H1 (cell line): ENCODE measurements at regions not wholly inside any gene's neighbourhood (a gene's known extent, or its start where the extent isn't known, plus 50 kb on each side); places are given as distances from the start of the nearest gene placed in this dataset.

Source experiments
- CTCF ChIA-PET: fragments of 300-600 bp; sonication (Branson Sonifier 250); formaldehyde crosslinking; loops from one replicate; lab custom pipeline; 2021; ENCODE audit not compliant: partially characterized antibody; lab: Charles Lee
- POLR2A ChIA-PET: fragments of 300-600 bp; sonication (Branson Sonifier 250); formaldehyde crosslinking; loops from one replicate; lab custom pipeline; 2021; ENCODE audit warnings: inconsistent platforms; ENCODE audit not compliant: partially characterized antibody; lab: Charles Lee
- DNase-seq, 2 experiments: peaks; one replicate each; pipeline versions ENCODE4 v3.0.0 to v3.0.0-alpha.2; 2010 to 2022; ENCODE audit warnings: low spot score in 2 of 2, low read depth in 1 of 2, mixed read lengths in 1 of 2
- FAIRE-seq: peaks from 2 replicates; lab custom pipeline; 2011; peaks lifted over from hg19 to GRCh38; lab: Jason Lieb, UNC
- H2AFZ ChIP-seq: 2 replicates; pipeline ENCODE4 v1.8.1; 2012; ENCODE audit warnings: low read length, inconsistent platforms
- H2AK5ac ChIP-seq: 2 replicates; pipeline ENCODE4 v1.6.1; 2013; ENCODE audit warnings: low read depth, low read length
- H2BK120ac ChIP-seq: replicated peaks from 2 replicates; pipeline ENCODE3; 2013; ENCODE audit warnings: low read depth, low read length, inconsistent platforms
- H2BK12ac ChIP-seq: 2 replicates; pipeline ENCODE4 v1.6.1; 2013; ENCODE audit warnings: low read depth, low read length
- H2BK15ac ChIP-seq: 2 replicates; pipeline ENCODE4 v1.6.1; 2013; ENCODE audit warnings: low read length
- H2BK20ac ChIP-seq: 2 replicates; pipeline ENCODE4 v1.6.1; 2013; ENCODE audit warnings: low read length
- H2BK5ac ChIP-seq: 2 replicates; pipeline ENCODE4 v1.6.1; 2013; ENCODE audit warnings: low read depth, low read length
- H3K14ac ChIP-seq: 2 replicates; pipeline ENCODE4 v1.6.1; 2013; ENCODE audit warnings: inconsistent platforms; ENCODE audit not compliant: insufficient read length
- H3K18ac ChIP-seq: 2 replicates; pipeline ENCODE4 v1.6.1; 2013; ENCODE audit warnings: low read length; ENCODE audit errors: extremely low read depth
- H3K23ac ChIP-seq: 2 replicates; pipeline ENCODE4 v1.6.1; 2013; ENCODE audit warnings: inconsistent platforms; ENCODE audit not compliant: insufficient read length
- H3K23me2 ChIP-seq: 2 replicates; pipeline ENCODE4 v1.6.1; 2013; ENCODE audit warnings: low read depth, low read length
- H3K27ac ChIP-seq: 2 replicates; pipeline ENCODE4 v1.6.1; 2011; ENCODE audit warnings: low read depth, low read length, inconsistent platforms
- H3K27me3 ChIP-seq, 4 experiments: replicated peaks in 1 of 4; 1 replicate in 1 of 4; 2 replicates in 3 of 4; pipeline versions ENCODE4 v1.6.1 to v1.8.1; 2011 to 2013; ENCODE audit warnings: low read length in 3 of 4, mild to moderate bottlenecking in 3 of 4, inconsistent platforms in 2 of 4, mixed read lengths in 2 of 4, moderate library complexity in 1 of 4; ENCODE audit not compliant: control insufficient read depth in 3 of 4, insufficient read depth in 3 of 4; ENCODE audit errors: extremely low read depth in 1 of 4
- H3K36me3 ChIP-seq, 4 experiments: 2 replicates each; pipeline versions ENCODE4 v1.6.1 to v1.8.1; 2011 to 2013; ENCODE audit warnings: mild to moderate bottlenecking in 4 of 4, low read length in 3 of 4, moderate library complexity in 2 of 4, control low read depth in 1 of 4, inconsistent platforms in 1 of 4; ENCODE audit not compliant: insufficient read depth in 4 of 4, control insufficient read depth in 2 of 4
- H3K4ac ChIP-seq: replicated peaks from 2 replicates; pipeline ENCODE3; 2013; ENCODE audit warnings: low read length, low read depth, mixed read lengths, inconsistent platforms; ENCODE audit not compliant: insufficient read length
- H3K4me1 ChIP-seq, 4 experiments: replicated peaks in 1 of 4; 1 replicate in 1 of 4; 2 replicates in 3 of 4; pipeline versions ENCODE4 v1.6.1 to v1.8.1; 2011 to 2013; ENCODE audit warnings: low read length in 3 of 4, inconsistent platforms in 2 of 4, mixed read lengths in 1 of 4; ENCODE audit not compliant: insufficient read depth in 4 of 4, control insufficient read depth in 3 of 4
- H3K4me2 ChIP-seq, 2 experiments: 2 replicates each; pipeline versions ENCODE4 v1.6.1 to v1.8.1; 2011 to 2013; ENCODE audit warnings: low read depth in 2 of 2, low read length in 2 of 2, control low read depth in 1 of 2, inconsistent platforms in 1 of 2, mild to moderate bottlenecking in 1 of 2; ENCODE audit not compliant: insufficient read depth in 1 of 2
- H3K4me3 ChIP-seq, 4 experiments: fragments of 200-600, 300-600 bp in 1 of 4; sonication (generic), shearing (Covaris generic), sonication (Bioruptor Twin) in 1 of 4; 2 replicates each; pipeline versions ENCODE4 v1.5.1 to v1.8.1; 2011 to 2016; ENCODE audit warnings: low read length in 4 of 4, low read depth in 3 of 4, control low read depth in 2 of 4, inconsistent platforms in 2 of 4, mild to moderate bottlenecking in 2 of 4, mixed read lengths in 1 of 4, moderate library complexity in 1 of 4; ENCODE audit not compliant: insufficient read depth in 2 of 4; ENCODE audit errors: extremely low read depth in 1 of 4
- H3K56ac ChIP-seq: replicated peaks from 2 replicates; pipeline ENCODE3; 2013; ENCODE audit warnings: low read depth, mild to moderate bottlenecking, mixed read lengths, low read length, inconsistent platforms; ENCODE audit not compliant: insufficient read length
- H3K79me1 ChIP-seq: 2 replicates; pipeline ENCODE4 v1.6.1; 2013; ENCODE audit warnings: low read depth, low read length, control low read depth
- H3K79me2 ChIP-seq, 2 experiments: 2 replicates each; pipeline versions ENCODE4 v1.6.1 to v1.8.1; 2012 to 2013; ENCODE audit warnings: low read length in 2 of 2, mild to moderate bottlenecking in 2 of 2, inconsistent platforms in 1 of 2; ENCODE audit not compliant: insufficient read depth in 2 of 2, control insufficient read depth in 1 of 2
- H3K9ac ChIP-seq, 4 experiments: replicated peaks in 1 of 4; 1 replicate in 1 of 4; 2 replicates in 3 of 4; pipeline versions ENCODE4 v1.6.1 to v1.8.1; 2011 to 2013; ENCODE audit warnings: low read depth in 3 of 4, low read length in 3 of 4, control low read depth in 2 of 4, mild to moderate bottlenecking in 2 of 4, moderate library complexity in 2 of 4, inconsistent platforms in 1 of 4; ENCODE audit errors: extremely low read depth in 1 of 4
- H3K9me3 ChIP-seq, 2 experiments: 2 replicates each; pipeline versions ENCODE4 v1.6.1 to v1.8.1; 2012 to 2013; ENCODE audit warnings: mild to moderate bottlenecking in 2 of 2, moderate library complexity in 2 of 2, control low read depth in 1 of 2, inconsistent platforms in 1 of 2, low read depth in 1 of 2, low read length in 1 of 2, mixed read lengths in 1 of 2; ENCODE audit not compliant: insufficient read depth in 2 of 2
- H4K20me1 ChIP-seq, 2 experiments: replicated peaks in 1 of 2; 2 replicates each; pipeline versions ENCODE3 to v1.8.1; 2011 to 2013; ENCODE audit warnings: inconsistent platforms in 2 of 2, low read length in 2 of 2, mild to moderate bottlenecking in 1 of 2; ENCODE audit not compliant: insufficient read depth in 2 of 2, control insufficient read depth in 1 of 2
- H4K5ac ChIP-seq: 2 replicates; pipeline ENCODE4 v1.6.1; 2013; ENCODE audit warnings: low read length, low read depth, mixed read lengths, inconsistent platforms; ENCODE audit not compliant: insufficient read length
- H4K8ac ChIP-seq: 2 replicates; pipeline ENCODE4 v1.8.0; 2013; ENCODE audit warnings: mild to moderate bottlenecking, moderate library complexity, low read length, inconsistent platforms; ENCODE audit not compliant: insufficient read depth; ENCODE audit errors: extremely low read depth
- H4K91ac ChIP-seq: replicated peaks from 2 replicates; pipeline ENCODE3; 2013; ENCODE audit warnings: low read length, mixed read lengths, inconsistent platforms; ENCODE audit not compliant: insufficient read length
- WGBS, 2 experiments: shearing (Covaris generic) in 1 of 2; methylation state at CpG; one replicate each; pipeline versions ENCODE4 v1.1.6 to v1.1.7; 2013 to 2015; ENCODE audit warnings: low lambda C conversion rate in 2 of 2, mixed read lengths in 2 of 2, inconsistent platforms in 1 of 2, low coverage in 1 of 2, missing lambda C conversion rate in 1 of 2; ENCODE audit not compliant: insufficient replicate concordance in 2 of 2, insufficient coverage in 1 of 2, insufficient read length in 1 of 2; ENCODE audit errors: extremely low coverage in 1 of 2, missing lambda C conversion rate in 1 of 2; 5-methylcytosine and 5-hydroxymethylcytosine counted together
- TF ChIP-seq, protein P1 (sequence below): fragments of 300-600 bp; sonication (generic); IDR thresholded peaks from 2 replicates; pipeline ENCODE4 v1.7.1; 2012; ENCODE audit warnings: low read length, moderate library complexity, mild to moderate bottlenecking, inconsistent platforms; ENCODE audit not compliant: insufficient replicate concordance

DNA sequence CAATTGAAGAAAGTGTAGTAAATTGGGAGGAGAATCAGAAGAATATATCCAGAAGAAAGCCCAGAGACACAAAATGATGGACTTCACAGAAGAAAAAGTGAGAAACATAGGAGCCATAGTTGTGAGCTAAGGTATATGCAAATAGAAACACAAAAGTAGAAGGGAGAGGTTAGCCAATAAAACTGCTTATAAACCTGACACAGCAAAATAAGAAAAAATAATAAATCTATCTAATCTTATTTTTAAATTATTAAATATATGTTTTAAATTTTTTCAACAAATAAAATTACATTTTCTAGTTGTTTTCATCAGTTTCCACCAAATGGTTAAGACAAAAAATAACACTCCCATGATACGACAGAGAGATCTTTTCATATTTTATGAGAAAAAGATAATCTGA, 903.5 kb downstream of the DNAJB9 start:
- H2BK120ac ChIP-seq = no peak overlapping the region
- FAIRE-seq = no peak
- TF ChIP-seq, protein P1, sequence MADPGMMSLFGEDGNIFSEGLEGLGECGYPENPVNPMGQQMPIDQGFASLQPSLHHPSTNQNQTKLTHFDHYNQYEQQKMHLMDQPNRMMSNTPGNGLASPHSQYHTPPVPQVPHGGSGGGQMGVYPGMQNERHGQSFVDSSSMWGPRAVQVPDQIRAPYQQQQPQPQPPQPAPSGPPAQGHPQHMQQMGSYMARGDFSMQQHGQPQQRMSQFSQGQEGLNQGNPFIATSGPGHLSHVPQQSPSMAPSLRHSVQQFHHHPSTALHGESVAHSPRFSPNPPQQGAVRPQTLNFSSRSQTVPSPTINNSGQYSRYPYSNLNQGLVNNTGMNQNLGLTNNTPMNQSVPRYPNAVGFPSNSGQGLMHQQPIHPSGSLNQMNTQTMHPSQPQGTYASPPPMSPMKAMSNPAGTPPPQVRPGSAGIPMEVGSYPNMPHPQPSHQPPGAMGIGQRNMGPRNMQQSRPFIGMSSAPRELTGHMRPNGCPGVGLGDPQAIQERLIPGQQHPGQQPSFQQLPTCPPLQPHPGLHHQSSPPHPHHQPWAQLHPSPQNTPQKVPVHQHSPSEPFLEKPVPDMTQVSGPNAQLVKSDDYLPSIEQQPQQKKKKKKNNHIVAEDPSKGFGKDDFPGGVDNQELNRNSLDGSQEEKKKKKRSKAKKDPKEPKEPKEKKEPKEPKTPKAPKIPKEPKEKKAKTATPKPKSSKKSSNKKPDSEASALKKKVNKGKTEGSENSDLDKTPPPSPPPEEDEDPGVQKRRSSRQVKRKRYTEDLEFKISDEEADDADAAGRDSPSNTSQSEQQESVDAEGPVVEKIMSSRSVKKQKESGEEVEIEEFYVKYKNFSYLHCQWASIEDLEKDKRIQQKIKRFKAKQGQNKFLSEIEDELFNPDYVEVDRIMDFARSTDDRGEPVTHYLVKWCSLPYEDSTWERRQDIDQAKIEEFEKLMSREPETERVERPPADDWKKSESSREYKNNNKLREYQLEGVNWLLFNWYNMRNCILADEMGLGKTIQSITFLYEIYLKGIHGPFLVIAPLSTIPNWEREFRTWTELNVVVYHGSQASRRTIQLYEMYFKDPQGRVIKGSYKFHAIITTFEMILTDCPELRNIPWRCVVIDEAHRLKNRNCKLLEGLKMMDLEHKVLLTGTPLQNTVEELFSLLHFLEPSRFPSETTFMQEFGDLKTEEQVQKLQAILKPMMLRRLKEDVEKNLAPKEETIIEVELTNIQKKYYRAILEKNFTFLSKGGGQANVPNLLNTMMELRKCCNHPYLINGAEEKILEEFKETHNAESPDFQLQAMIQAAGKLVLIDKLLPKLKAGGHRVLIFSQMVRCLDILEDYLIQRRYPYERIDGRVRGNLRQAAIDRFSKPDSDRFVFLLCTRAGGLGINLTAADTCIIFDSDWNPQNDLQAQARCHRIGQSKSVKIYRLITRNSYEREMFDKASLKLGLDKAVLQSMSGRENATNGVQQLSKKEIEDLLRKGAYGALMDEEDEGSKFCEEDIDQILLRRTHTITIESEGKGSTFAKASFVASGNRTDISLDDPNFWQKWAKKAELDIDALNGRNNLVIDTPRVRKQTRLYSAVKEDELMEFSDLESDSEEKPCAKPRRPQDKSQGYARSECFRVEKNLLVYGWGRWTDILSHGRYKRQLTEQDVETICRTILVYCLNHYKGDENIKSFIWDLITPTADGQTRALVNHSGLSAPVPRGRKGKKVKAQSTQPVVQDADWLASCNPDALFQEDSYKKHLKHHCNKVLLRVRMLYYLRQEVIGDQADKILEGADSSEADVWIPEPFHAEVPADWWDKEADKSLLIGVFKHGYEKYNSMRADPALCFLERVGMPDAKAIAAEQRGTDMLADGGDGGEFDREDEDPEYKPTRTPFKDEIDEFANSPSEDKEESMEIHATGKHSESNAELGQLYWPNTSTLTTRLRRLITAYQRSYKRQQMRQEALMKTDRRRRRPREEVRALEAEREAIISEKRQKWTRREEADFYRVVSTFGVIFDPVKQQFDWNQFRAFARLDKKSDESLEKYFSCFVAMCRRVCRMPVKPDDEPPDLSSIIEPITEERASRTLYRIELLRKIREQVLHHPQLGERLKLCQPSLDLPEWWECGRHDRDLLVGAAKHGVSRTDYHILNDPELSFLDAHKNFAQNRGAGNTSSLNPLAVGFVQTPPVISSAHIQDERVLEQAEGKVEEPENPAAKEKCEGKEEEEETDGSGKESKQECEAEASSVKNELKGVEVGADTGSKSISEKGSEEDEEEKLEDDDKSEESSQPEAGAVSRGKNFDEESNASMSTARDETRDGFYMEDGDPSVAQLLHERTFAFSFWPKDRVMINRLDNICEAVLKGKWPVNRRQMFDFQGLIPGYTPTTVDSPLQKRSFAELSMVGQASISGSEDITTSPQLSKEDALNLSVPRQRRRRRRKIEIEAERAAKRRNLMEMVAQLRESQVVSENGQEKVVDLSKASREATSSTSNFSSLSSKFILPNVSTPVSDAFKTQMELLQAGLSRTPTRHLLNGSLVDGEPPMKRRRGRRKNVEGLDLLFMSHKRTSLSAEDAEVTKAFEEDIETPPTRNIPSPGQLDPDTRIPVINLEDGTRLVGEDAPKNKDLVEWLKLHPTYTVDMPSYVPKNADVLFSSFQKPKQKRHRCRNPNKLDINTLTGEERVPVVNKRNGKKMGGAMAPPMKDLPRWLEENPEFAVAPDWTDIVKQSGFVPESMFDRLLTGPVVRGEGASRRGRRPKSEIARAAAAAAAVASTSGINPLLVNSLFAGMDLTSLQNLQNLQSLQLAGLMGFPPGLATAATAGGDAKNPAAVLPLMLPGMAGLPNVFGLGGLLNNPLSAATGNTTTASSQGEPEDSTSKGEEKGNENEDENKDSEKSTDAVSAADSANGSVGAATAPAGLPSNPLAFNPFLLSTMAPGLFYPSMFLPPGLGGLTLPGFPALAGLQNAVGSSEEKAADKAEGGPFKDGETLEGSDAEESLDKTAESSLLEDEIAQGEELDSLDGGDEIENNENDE = no peak

More for the DNA sequence above, 903.5 kb downstream of the DNAJB9 start:
- Histone ChIP-seq H3K56ac (no peak overlapping the region), H3K9me3 (no peaks in the 10 kb centered on the region), H3K23me2 (no peaks in the 10 kb centered on the region), H4K8ac (no peak overlapping the region), H3K14ac (no peak overlapping the region), H3K27me3 (peaks cover 0 to 1% (median 0%) of the 10 kb centered on the region in 4 experiments; a peak in 1 of 7 replicates), H4K5ac (no peak overlapping the region), H2BK12ac (no peak overlapping the region), H4K20me1 (no peaks in the 10 kb centered on the region), H2BK5ac (no peak overlapping the region), H2AFZ (no peak overlapping the region), H3K4ac (no peak overlapping the region), H3K9ac (no peak overlapping the region), H3K4me2 (no peak overlapping the region), H3K79me1 (no peaks in the 10 kb centered on the region), H3K27ac (no peak overlapping the region), H3K36me3 (no peaks in the 10 kb centered on the region), H4K91ac (no peak overlapping the region), H3K4me1 (no peaks in the 10 kb centered on the region), H3K23ac (no peak overlapping the region), H2BK20ac (no peak overlapping the region), H3K79me2 (no peaks in the 10 kb centered on the region), H2BK15ac (no peak overlapping the region), H3K4me3 (no peak overlapping the region), H3K18ac (no peak overlapping the region), H2AK5ac (no peak overlapping the region)
- DNase-seq = no peak
- POLR2A ChIA-PET = no interaction called here
- CTCF ChIA-PET = no interaction called here
- WGBS, 2 experiments = 100% methylated on average over 1 of the region's 1 CpG; no CpG with 5 or more reads in 1 of the 2 experiments
